K562 (cell line): ENCODE measurements at regions not wholly inside any gene's neighbourhood (a gene's known extent, or its start where the extent isn't known, plus 50 kb on each side); places are given as distances from the start of the nearest gene placed in this dataset.

Experiments
- ATAC-seq: fragments of 200-7000 bp; cut with Tn5 transposase; 3 replicates; pipeline ENCODE4 v1.9.1; 2020; ENCODE audit warnings: moderate library complexity
- BruUV-seq: library from RNA; stranded (reverse); fragments of 400-500 nt; replicated peaks from 2 replicates; lab custom pipeline; 2021; lab: Mats Ljungman, UMichigan
- CTCF ChIA-PET: fragments of 300-600 bp; formaldehyde crosslinking; extraction: SDS; loops from one replicate; lab custom pipeline; 2021; ENCODE audit warnings: low intra/inter-chr PET ratio; lab: Yijun Ruan, JAX
- POLR2A ChIA-PET: fragments of 300-600, 350-650 bp; sonication (Branson Sonifier 250); formaldehyde crosslinking; extraction: SDS; loops from one replicate; lab custom pipeline; 2021; ENCODE audit warnings: antibody characterized with exemption, inconsistent platforms; lab: Yijun Ruan, JAX
- DNase-seq, 4 experiments: peaks; one replicate each; pipeline versions ENCODE4 v3.0.0 to v3.0.0-alpha.2; 2011 to 2018; ENCODE audit warnings: low spot score in 3 of 4, mixed read lengths in 3 of 4; ENCODE audit errors: extremely low read depth in 1 of 4
- FAIRE-seq: peaks from 2 replicates; lab custom pipeline; 2011; peaks lifted over from hg19 to GRCh38; lab: Jason Lieb, UNC
- H2AFZ ChIP-seq: 2 replicates; pipeline ENCODE4 v1.6.0; 2011; ENCODE audit warnings: low read depth, low read length, control low read depth, inconsistent platforms
- H3K27ac ChIP-seq: fragments of 200-600 bp; 3 replicates; pipeline ENCODE4 v1.8.0; 2011; ENCODE audit warnings: low read depth, mild to moderate bottlenecking, control low read depth, inconsistent platforms, low read length, moderate library complexity, mixed read lengths; ENCODE audit errors: extremely low read depth
- H3K27me3 ChIP-seq, 2 experiments: fragments of 300-600 bp in 1 of 2; 2 replicates in 1 of 2; 3 replicates in 1 of 2; pipeline versions ENCODE4 v1.6.0 to v1.8.0; 2011; ENCODE audit warnings: inconsistent platforms in 2 of 2, low read length in 2 of 2, mild to moderate bottlenecking in 1 of 2, mixed read lengths in 1 of 2, moderate library complexity in 1 of 2; ENCODE audit not compliant: control insufficient read depth in 2 of 2, insufficient read depth in 2 of 2
- H3K36me3 ChIP-seq: fragments of 300-600 bp; 3 replicates; pipeline ENCODE4 v1.8.0; 2011; ENCODE audit warnings: mild to moderate bottlenecking, low read length, inconsistent platforms; ENCODE audit not compliant: control insufficient read depth, insufficient read depth
- H3K4me1 ChIP-seq, 2 experiments: fragments of 200-600 bp in 1 of 2; replicated peaks in 1 of 2; 2 replicates in 1 of 2; 3 replicates in 1 of 2; pipeline versions ENCODE4 v1.5.1 to v1.8.0; 2011; ENCODE audit warnings: inconsistent platforms in 2 of 2, low read length in 2 of 2, mild to moderate bottlenecking in 1 of 2, mixed read lengths in 1 of 2, moderate library complexity in 1 of 2; ENCODE audit not compliant: control insufficient read depth in 2 of 2, insufficient read depth in 2 of 2
- H3K4me2 ChIP-seq: 2 replicates; pipeline ENCODE4 v1.6.1; 2011; ENCODE audit warnings: low read length, control low read depth, inconsistent platforms, mixed read lengths; ENCODE audit not compliant: insufficient read depth
- H3K4me3 ChIP-seq: fragments of 200-600 bp; sonication (generic), shearing (Covaris generic); 2 replicates; pipeline ENCODE4 v1.5.1; 2016; ENCODE audit warnings: control low read depth, inconsistent platforms
- H3K79me2 ChIP-seq: fragments of 200-600 bp; 3 replicates; pipeline ENCODE4 v1.8.0; 2011; ENCODE audit warnings: low read length, inconsistent platforms; ENCODE audit not compliant: control insufficient read depth, insufficient read depth
- H3K9ac ChIP-seq, 2 experiments: 2 replicates each; pipeline versions ENCODE4 v1.6.0 to v1.6.1; 2011; ENCODE audit warnings: low read depth in 2 of 2, low read length in 2 of 2, control low read depth in 1 of 2, inconsistent platforms in 1 of 2, mild to moderate bottlenecking in 1 of 2, mixed read lengths in 1 of 2; ENCODE audit not compliant: insufficient read depth in 1 of 2
- H3K9me1 ChIP-seq: one replicate; pipeline ENCODE4 v1.6.0; 2011; ENCODE audit warnings: inconsistent platforms, mild to moderate bottlenecking, low read length, moderate library complexity; ENCODE audit not compliant: control insufficient read depth, insufficient read depth
- H3K9me3 ChIP-seq: replicated peaks from 2 replicates; pipeline ENCODE4 v1.5.1; 2011; ENCODE audit warnings: low read depth, low read length, inconsistent platforms; ENCODE audit not compliant: control insufficient read depth, insufficient read depth
- H4K20me1 ChIP-seq: replicated peaks from 2 replicates; pipeline ENCODE4 v1.6.1; 2011; ENCODE audit warnings: low read length, inconsistent platforms, mixed read lengths; ENCODE audit not compliant: control insufficient read depth, insufficient read depth
- ATF6 ChIP-seq: sonication (generic); formaldehyde crosslinking; IDR thresholded peaks from 2 replicates; pipeline ENCODE4 v1.4.0; 2020; ENCODE audit warnings: mild to moderate bottlenecking, missing genetic modification reagents
- CHAMP1 ChIP-seq: fragments of 450-650 bp; IDR thresholded peaks from 2 replicates; pipeline ENCODE4 v1.6.1; 2016; ENCODE audit warnings: mild to moderate bottlenecking
- NBN ChIP-seq: fragments of 450-650 bp; IDR thresholded peaks from 2 replicates; pipeline ENCODE4 v1.6.1; 2016; ENCODE audit warnings: low read depth, mild to moderate bottlenecking
- NR3C1 ChIP-seq: sonication (generic); formaldehyde crosslinking; IDR thresholded peaks from 2 replicates; pipeline ENCODE4 v1.8.1; 2022; ENCODE audit warnings: missing genetic modification reagents
- PHB ChIP-seq: fragments of 250-450 bp; sonication (Bioruptor Pico); IDR thresholded peaks from 2 replicates; pipeline ENCODE4 v1.5.0; 2021
- POLR2A ChIP-seq: fragments of 450-650 bp; conservative IDR thresholded peaks from 2 replicates; pipeline ENCODE4 v1.6.1; 2016
- PURB ChIP-seq: sonication (generic); formaldehyde crosslinking; IDR thresholded peaks from 2 replicates; pipeline ENCODE4 v1.9.0; 2021; ENCODE audit warnings: low read depth, mild to moderate bottlenecking, missing genetic modification reagents
- TAF1 ChIP-seq: IDR thresholded peaks from 2 replicates; pipeline ENCODE4 v1.6.1; 2011; ENCODE audit warnings: mild to moderate bottlenecking, low read length, moderate library complexity; ENCODE audit not compliant: insufficient read depth, control insufficient read depth, severe bottlenecking; ENCODE audit errors: extremely low read depth
- TCF7 ChIP-seq: sonication (generic); IDR thresholded peaks from 2 replicates; pipeline ENCODE4 v1.6.1; 2016; ENCODE audit warnings: antibody characterized with exemption, borderline replicate concordance
- ZEB2 ChIP-seq: fragments of 450-650 bp; IDR thresholded peaks from 2 replicates; pipeline ENCODE4 v1.6.1; 2016
- ZFPM2 ChIP-seq: fragments of 250-450 bp; sonication (Bioruptor Pico); IDR thresholded peaks from 2 replicates; pipeline ENCODE4 v1.5.1; 2022; ENCODE audit warnings: mild to moderate bottlenecking
- ZNF444 ChIP-seq: fragments of 250-450 bp; sonication (Bioruptor Pico); IDR thresholded peaks from 2 replicates; pipeline ENCODE4 v1.4.0; 2020; ENCODE audit warnings: mild to moderate bottlenecking, moderate library complexity
- ZNF76 ChIP-seq: fragments of 250-450 bp; sonication (Bioruptor Pico); IDR thresholded peaks from 2 replicates; pipeline ENCODE4 v1.4.0; 2020; ENCODE audit warnings: mild to moderate bottlenecking, moderate library complexity, borderline replicate concordance
- WGBS: fragments of 100-300 bp; shearing (Covaris generic); methylation state at CpG from one replicate; pipeline ENCODE4 v1.1.6; 2016; ENCODE audit warnings: low coverage, mixed read lengths; ENCODE audit not compliant: insufficient coverage; ENCODE audit errors: missing lambda C conversion rate; 5-methylcytosine and 5-hydroxymethylcytosine counted together
- in situ Hi-C: fragments of 300-500 bp; cut with MboI; formaldehyde crosslinking; loops from 4 replicates; pipeline ENCODE4 v1.15.0; 2018; ENCODE audit warnings: inconsistent platforms, mixed read lengths
- intact Hi-C: fragments of 100-400 bp; cut with micrococcal nuclease; formaldehyde crosslinking; loops from 2 replicates; pipeline ENCODE4 v1.14.2; 2022

- ChIA-PET POLR2A (no interaction called here), CTCF (no interaction called here)
- FAIRE-seq (no peak), ATAC-seq (no peak), DNase-seq (no peak)
- Histone ChIP-seq H3K4me1 (peaks cover 0 to 2% of the 10 kb centered on the region in 2 experiments; a peak in 2 of 5 replicates), H3K4me3 (no peak overlapping the region), H3K27me3 (peaks cover 9 to 71% of the 10 kb centered on the region in 2 experiments; a peak in 4 of 5 replicates), H2AFZ (no peak overlapping the region), H3K9me1 (no peaks in the 10 kb centered on the region), H3K36me3 (no peaks in the 10 kb centered on the region), H3K79me2 (no peaks in the 10 kb centered on the region), H4K20me1 (no peaks in the 10 kb centered on the region; the same call in 1 of the 2 replicates), H3K27ac (no peak overlapping the region), H3K4me2 (no peak overlapping the region), H3K9ac (no peak overlapping the region), H3K9me3 (no peaks in the 10 kb centered on the region; the same call in 1 of the 2 replicates)
- intact Hi-C loops (no loop called here), in situ Hi-C loops (no loop called here)
- BruUV-seq: no TSS peak
- 2% methylated on average over 8 of the region's 10 CpGs for WGBS
- TF ChIP-seq PHB (CRISPR knock-in tag) (no peak), TAF1 (no peak), PURB (CRISPR knock-in tag) (no peak), ZEB2 (no peak), NBN (no peak), ATF6 (CRISPR knock-in tag) (no peak), POLR2A (no peak), CHAMP1 (no peak), TCF7 (no peak), ZNF444 (no peak), NR3C1 (CRISPR knock-in tag) (no peak), ZFPM2 (CRISPR knock-in tag) (no peak), ZNF76 (CRISPR knock-in tag) (no peak)
Measured at GRCh38 chr22:49719046-49719445, 108.6 kb downstream of the BRD1 start.
